Stimulated activated CD8-positive, alpha-beta memory T cell treated with anti-CD3 and anti-CD28 coated beads, Interleukin-15, amount 100 ng/mL, for 4 hours (primary cell): ENCODE measurements at regions not wholly inside any gene's neighbourhood (a gene's known extent, or its start where the extent isn't known, plus 50 kb on each side); places are given as distances from the start of the nearest gene placed in this dataset.

Experiments used
- DNase-seq, 2 donors: peaks; one replicate each; pipeline ENCODE4 v3.0.0-alpha.2; 2020; ENCODE audit warnings: low read depth in 2 of 2

DNA sequence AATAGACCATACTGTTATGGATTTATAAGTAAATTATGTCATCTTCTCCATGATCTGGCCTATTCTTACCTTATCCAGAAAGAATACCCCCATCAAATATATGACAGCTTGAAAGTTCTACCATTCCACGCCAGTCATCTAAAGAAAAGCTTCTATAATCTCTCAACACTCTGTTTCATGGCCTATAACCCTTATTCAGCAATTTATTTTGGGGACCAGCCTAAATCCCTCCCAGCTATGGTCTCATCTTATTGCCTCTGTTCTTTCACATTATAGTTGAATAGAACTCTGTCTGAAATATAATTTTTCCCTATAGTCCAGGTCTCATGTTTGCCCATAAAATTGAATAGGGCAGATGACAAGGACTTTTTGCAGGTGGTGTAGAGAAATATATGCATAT is 2387.6 kb upstream of the WWC1 start:
- DNase-seq: no peak

DNA sequence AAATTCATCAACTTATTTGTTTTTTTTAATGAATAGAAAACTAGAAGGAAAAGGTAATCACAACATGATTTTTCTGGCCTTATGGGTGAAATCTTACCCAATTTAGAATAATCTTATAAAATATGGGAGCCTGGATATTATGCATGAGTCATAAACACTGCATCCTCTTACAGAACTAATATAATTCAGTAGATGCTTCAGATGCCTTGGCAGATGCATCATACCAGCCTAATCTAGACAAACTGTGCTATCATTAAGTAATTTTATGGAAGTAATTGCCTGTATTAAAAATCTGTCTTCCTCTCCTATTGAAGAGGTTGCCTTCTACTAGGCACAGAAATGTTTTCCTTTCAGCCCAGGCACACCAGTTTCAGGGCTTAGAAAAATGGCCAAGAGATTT is 2384.6 kb upstream of the WWC1 start:
- DNase-seq: no peak

DNA sequence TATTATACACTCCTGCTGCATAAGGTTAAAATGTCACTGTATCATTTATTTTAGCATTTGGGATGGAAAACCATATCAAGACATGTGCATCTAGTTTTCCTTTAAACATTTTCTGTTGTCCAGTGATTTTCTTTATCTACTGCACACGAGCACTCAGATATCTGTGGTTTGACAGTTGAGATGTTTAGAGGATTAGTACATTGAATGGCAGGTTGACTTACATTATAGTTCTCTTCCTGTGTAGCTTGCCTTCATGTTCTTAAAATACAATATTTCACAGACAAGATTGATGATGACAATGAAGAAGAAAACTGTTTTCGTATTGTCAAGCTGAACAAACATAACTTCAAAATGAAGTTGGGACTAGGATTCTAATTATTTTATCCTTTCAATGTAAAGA is 2378.4 kb upstream of the WWC1 start:
- no peak for DNase-seq

DNA sequence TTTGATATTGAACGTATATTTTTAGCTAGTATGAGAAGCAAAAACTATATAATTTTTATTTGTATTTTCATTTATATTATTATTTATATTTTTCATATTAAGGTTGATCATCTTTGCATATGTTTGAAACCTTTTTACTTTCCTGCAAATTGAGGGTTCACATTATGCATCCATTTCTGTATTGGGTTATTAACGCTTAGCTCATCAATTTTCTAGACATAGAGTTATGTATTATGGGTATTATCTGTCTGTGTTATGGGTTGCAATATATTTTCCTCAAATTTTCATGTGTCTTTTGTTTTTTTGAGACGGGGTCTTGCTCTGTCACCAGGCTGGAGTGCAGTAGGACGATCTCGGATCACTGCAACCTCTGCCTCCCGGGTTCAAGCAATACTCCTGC is 2377.0 kb upstream of the WWC1 start:
- DNase-seq: no peak

DNA sequence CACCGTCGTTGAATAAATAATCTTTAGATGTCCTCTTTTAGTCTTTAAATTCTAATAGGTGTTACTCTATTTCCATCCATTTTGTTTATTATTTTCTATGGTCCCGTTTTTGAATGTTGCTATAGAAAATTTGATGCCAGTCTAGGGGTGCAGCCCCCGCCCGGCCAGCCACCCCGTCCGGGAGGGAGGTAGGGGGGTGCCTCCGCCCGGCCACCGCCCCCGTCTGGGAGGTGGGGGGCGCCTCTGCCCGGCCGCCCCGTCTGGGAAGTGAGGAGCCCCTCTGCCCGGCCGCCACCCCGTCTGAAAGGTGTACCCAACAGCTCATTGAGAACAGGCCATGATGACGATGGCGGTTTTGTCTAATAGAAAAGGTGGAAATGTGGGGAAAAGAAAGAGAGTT is 2372.2 kb upstream of the WWC1 start:
- DNase-seq: no peak

DNA sequence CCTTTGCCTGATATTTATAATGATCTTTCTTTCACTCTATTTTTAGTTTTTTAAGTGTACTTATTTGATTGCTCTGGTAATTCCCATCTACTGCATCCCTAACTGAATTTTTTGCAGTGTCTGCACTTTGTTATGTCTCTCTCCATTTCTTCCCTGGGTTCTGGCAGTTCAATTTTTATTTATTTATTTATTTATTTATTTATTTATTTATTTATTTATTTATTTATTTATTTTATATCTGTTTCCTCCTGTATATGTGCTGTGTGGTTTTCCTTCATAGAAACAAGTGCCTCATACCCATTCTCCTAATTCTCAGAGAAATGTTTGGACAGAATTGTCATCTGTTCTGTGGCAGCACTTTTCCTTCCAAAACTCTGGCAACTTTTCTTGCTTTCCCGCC is 2370.8 kb upstream of the WWC1 start:
- no peak for DNase-seq

DNA sequence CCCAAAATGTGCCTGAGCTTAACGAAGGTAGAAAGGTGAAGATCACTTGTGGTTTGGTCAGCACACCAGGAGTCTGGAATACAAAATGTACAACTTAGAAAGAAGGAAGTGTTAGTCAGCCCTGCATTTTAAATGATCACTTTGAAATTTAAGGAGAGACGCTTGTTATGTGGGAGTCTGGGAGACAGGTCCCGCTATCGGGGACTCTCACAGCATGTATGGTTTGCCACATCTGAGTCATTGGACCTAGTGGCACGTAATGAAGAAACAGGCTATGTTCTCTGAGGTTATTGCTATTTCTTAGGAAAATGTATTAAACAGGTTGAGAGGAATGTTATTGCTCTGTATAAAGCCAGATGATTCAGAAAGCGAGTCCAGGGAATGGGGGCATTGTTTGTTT is 2362.5 kb upstream of the WWC1 start:
- no peak for DNase-seq

DNA sequence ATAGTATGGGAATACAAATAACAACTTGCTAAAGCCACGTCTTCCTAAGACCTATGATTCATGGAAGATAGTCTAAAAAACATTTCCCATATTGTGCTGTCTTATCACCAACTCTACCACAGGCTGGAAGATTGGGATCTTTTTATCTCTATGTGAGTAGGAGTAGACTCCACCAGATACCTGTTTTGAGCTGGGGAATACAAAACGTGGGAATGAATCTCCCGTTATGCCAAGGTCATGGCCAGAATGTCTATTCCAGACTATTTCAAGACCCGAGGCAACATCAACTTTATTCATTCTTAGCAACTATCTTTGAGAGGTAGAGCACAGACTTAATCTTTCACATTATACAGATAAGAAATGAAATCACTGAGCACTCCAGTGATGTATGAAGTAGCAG is 2350.9 kb upstream of the WWC1 start:
- no peak for DNase-seq

DNA sequence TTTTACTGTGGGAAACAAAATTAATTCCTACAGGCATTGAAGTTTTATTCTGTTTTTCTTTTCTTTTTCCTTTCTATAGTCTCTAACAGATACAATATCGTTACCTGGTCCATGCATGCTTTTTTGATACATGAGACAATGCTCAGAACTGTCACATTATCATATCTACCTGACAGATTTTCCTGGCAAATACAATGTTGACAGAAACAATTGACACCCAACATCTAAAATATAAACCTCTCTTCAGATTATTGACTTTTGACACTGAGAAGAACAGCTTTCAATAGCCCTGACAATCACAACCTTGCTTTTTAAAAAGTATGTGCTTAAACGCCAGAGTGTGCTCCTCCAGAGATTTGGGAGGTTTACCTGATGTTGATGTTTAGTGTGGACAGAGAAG is 2334.6 kb upstream of the WWC1 start:
- DNase-seq: no peak

DNA sequence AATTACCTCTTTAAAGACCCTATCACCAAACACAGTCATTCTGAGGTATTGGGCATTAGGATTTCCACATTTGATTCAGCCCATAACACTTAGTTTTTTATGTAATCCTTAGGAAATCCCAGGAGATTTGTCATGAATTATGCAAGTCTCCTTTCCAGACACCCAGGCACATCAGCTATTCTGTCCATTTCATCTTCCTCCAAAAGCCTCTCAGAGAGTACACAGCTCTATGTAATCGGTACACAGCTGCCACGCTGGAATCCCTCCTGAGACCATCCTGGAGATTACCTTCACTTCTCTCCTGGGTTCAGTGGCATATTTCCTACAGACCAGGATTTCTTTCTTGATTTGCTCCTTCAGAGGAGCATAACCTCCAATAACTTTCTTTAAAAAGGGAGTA is 2309.8 kb upstream of the WWC1 start:
- DNase-seq: no peak

DNA sequence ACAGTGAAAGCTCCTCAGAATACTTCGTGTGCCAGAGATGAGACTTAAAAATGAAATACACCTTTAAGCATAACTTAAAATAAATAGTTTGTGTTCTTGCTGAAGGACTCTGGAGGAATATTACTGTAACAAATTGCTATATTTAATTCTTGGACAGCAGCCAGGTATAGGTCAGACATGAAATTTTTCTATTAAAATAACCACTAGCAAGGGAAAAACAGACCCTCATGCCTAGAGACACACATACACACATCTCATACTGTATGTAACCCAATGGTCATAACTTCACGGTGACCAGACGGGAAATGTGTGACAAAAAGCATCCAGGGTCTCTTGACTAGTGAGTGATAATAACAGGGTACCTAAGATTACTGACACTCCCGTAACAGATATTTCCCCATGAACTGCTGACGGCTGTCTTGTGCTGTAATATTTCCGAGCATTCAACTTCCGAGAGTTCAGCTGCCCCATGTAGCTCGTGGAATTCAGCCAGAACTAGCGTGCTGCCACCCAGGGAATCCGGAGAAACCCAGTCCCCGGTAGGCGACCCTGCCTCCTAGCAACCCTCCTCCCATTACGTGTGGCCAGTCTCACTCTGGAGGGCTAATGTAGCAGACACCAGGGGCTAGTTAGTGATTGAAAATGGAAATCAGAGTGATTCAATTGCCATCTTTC is 2295.1 kb upstream of the WWC1 start:
- no peak for DNase-seq

DNA sequence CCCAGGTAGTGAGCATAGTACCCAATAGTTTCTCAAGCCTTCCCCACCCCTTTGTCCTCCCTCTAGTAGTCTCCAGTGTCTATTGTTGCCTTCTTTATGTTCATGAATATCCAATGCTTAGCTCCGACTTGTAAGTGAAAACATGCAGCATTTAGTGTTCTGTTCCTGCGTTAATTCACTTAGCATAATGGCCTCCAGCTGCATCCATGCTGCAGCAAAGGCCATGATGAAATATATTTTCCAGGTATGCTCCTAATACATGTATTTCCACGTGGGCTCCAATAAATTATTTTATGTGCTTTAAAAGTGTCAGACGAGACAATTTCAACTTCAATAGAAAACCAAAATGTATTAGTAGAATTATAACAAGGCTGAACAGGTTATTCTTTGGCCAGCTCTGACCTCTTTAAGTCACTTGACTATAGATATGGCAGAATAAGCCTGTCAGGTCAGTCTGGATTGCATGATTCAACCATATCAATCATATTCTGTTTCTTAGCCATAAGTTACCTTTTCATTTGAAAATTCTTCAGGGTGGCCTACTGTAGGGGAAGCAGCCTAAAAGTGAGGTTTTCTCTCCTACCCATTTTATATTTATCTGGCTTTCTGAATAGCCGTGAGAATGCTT is 2291.6 kb upstream of the WWC1 start:
- no peak for DNase-seq

DNA sequence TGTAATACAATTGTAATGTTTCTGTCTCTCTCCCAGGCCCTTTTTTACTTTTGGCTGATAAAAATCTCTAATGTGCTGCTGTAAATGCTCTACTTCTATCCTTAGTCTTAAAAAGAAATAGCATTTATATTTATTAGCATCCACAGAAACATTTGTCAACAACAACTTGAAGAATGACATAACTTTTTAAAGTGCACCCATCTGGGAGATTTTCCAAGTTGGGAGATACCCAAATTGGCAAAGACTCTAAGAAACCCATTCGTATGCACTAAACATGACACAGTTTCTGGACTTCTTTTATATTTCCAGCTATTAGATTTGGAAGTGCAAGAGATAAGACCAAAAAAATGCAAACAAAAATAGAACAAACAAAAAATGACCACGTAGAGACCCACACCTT is 2287.4 kb upstream of the WWC1 start:
- no peak for DNase-seq

DNA sequence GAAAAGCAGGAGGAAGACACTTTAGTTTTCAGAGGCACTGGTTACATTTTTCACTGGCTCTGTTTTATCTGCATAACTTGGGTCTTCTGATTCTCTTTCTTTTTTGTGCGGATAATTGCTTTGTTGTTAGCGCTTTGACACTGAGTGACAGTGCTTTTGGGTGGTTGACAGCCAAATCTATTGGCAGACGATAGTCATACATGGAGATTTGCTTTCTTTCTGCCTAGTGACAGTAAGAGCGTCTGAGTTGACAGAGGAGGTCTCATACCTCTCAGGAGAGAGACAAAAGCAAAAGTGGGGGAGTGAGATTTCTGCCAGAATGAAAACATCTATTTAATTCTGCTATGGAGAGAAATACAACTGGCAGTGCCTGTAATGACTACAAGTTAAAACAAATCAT is 2278.0 kb upstream of the WWC1 start:
- DNase-seq: no peak

DNA sequence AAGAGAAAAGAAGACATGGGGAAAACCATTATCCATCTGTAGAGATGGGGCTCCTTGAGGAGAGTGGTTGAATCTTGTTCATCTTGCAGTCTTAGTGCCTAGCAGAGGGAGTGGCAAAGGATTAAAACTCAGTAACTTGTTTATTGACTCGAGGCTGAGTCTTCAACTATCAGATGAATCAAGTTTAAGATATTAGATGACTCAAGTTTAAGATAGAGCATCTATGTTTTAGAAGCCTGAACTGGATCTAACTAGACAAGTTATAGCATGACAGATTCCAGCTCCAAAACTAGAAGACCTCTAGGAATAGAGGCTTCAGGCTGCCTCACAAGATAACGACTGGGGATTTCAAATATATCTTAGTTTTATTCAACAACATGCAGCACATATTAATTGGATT is 2277.2 kb upstream of the WWC1 start:
- DNase-seq: no peak

DNA sequence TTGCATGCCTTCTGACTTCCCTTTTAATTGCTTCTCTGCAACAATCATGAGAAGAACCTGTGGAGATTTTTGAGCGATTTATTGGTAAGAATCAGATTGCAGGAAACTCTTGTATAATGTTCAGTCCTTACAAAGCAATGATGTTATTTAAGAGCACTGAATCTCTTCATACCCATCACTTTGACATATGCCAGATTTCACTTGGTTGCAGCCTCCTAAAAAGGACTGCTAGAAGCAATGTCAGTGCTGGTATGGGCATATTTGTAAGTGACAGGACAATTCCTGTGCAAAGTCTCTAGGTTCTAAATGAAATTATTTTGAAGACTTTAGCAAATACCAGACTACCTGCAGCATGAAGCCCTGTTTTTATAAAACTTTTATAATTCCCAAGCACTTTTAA is 2272.7 kb upstream of the WWC1 start:
- DNase-seq: no peak

DNA sequence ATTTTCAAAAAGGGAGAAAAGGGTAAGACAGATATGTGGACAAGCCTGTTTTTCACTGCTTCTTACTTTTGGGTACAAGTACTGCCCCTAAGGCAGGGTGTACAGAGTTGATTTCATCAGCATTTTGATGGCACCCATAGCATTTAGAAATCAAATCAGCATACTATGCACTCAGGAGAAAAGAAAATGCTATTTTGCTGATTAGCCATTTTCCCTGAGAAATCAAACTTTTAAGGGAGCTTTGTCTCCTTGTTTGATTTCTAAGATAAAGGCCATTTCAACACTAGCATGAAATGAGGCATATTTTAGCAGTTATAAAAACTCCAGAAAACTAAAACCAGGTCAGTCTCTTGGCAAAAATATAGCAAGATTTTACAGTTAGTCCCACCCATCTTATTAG is 2269.4 kb upstream of the WWC1 start:
- DNase-seq: no peak

DNA sequence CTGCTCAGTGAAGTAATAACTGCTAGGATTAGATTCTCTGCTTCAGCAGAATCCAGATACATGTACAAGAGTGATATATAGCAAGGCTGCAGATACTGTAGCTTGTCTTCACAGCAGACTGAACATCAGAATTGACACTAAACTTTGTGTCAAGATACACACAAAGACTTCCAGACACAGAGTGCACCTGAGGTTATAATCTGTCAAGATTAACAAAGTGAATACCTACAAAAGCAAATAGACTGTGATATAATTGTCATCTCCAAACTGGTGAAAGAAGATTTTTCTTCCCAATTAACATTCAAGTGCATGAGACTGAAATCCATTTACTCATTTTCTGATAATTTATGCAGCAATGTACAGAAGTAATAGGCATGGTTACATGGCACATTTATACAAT is 2266.5 kb upstream of the WWC1 start:
- no peak for DNase-seq

DNA sequence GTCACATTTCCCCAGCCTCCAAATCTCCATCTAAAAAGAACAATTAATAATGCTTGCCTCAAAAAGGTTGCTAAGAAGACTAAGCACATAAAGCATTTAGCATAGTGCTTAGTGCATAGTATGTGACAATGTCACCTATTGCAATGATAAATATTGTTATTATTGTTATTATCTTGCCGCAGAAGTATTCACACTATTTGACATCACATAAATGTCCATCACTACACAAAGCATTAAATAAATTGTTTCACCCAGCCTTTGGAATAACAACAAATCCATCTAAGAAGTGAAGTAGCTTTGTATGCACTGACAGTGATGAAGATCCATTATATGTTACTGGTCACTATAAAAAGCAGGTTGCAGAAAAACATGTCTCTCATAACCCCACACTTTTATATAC is 2263.9 kb upstream of the WWC1 start:
- DNase-seq: no peak

DNA sequence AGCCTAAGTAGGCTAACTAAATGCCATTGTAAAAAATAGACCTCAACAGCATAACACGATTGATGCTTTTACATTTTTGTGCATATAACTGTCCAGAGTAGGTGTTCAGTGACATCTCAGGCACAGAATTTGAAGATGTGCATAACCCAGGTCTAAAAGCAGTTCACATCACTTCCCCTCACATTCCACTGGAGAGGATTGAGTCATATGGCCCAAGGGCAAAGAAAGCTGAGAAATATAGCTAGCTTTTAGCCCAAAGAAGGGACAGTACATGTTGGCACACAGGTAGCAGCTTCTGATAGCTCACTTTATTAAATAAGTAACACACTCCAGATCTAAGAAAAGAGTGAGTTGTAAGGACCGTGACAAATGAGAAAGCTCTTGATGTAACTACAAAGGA is 2259.5 kb upstream of the WWC1 start:
- no peak for DNase-seq

DNA sequence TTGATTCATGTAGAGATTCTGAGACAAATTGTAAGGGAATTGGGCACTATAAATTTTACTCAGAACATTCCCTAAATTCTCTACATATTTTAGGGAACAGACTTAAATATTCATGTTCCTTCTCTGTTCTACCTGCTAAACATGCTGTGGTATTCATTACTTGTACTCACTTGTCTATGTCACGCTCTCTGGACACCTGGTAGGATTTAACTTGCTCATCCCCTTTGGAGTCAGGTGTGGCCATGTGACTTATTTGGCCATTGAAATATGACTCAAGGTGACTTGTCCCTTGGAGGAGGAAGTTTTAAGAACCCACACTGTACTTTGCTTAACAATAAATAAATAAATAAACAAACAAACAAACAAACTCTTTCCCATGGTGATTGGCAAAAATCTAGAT is 2258.8 kb upstream of the WWC1 start:
- DNase-seq: no peak

DNA sequence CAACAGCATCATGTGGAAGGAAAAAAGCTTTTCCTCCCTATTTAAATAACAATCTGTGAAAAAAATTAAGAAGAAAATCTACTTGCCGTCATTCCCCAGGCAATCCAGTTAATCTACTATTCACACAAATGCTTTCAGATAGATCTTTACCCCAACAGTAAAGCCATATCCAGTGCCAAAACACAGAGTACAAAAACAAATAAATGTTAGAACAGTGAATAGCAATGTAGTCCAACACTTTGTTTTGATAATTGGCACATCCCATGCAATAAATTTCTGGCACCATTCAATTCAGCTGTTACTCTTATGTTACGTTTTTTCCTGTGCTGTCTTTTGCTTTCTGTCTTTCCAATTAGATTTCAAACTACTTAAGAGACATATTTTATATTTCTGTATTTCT is 2245.5 kb upstream of the WWC1 start:
- no peak for DNase-seq

DNA sequence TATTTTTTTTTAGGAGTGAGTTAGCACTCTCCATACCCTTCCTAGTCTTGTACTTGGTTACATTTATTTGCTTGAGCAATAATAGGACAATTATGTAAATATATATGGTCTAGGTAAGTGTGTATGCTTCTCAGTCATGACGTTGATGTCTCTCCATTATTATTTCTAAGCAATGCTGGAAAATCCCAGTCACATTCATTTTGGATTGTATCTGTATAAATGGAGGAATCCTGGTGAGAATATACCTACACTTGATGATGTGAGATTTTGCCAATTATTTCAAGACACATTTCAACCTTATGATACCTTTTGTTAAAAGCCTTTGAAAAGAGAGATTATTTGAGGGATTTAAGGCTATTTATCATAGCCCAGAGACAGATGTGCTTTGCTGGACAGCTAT is 2244.5 kb upstream of the WWC1 start:
- no peak for DNase-seq

DNA sequence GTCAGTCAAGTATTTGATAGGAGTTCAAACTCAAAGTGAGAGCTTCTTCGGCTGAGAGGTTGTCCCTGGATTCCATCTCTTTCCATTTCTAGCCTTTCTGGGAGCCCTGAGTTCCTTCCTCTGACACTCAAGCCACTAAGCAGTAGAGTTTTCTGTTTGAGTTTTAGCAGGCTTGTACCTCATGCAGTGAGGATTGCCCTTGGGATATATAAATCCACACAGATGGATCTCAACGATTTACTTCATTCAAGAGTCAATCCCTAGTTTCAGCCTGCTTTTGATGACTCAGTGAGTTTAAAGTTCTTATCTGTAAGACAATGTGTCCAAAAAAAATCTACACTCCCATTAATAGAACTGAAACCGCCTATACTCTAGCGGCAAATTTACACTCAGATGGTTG is 2240.9 kb upstream of the WWC1 start:
- no peak for DNase-seq
